Loucy (cell line): ENCODE measurements at regions not wholly inside any gene's neighbourhood (a gene's known extent, or its start where the extent isn't known, plus 50 kb on each side); places are given as distances from the start of the nearest gene placed in this dataset.

ENCODE experiments used
- EZH2phosphoT487 ChIP-seq: fragments of 200-600 bp; IDR thresholded peaks from 2 replicates; pipeline ENCODE4 v1.6.1; 2018; ENCODE audit warnings: antibody characterized with exemption, mild to moderate bottlenecking, moderate library complexity, borderline replicate concordance
- TF ChIP-seq, protein P1 (sequence below): fragments of 200-600 bp; sonication (generic); conservative IDR thresholded peaks from 2 replicates; pipeline ENCODE4 v1.5.1; 2014; ENCODE audit warnings: mild to moderate bottlenecking, antibody characterized with exemption, low read length

DNA sequence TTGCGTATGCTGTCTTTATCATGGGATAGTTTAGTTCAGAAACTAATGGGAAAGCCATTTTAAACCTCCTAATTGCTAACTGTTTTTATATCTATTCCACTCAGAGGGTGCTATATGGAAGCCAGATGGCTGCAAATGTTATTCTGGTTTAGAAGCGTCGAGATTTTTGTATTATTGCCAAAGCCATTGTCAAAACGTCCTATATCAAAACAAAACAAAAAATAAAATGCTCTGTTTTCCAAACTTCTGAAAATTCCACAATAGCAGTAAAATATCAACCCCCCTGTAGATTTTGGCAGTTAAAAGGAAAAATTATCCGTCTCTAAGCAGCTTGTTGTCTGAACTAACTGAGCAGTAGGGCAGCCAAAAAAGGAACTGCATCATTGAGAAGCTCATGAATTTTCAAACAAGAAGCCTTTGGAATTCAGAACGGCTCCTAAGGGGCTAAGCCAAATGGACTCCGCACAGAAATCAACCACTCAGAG is 195.4 kb upstream of the CWC22 start:
- no peak for TF ChIP-seq EZH2phosphoT487
- TF ChIP-seq, protein P1, sequence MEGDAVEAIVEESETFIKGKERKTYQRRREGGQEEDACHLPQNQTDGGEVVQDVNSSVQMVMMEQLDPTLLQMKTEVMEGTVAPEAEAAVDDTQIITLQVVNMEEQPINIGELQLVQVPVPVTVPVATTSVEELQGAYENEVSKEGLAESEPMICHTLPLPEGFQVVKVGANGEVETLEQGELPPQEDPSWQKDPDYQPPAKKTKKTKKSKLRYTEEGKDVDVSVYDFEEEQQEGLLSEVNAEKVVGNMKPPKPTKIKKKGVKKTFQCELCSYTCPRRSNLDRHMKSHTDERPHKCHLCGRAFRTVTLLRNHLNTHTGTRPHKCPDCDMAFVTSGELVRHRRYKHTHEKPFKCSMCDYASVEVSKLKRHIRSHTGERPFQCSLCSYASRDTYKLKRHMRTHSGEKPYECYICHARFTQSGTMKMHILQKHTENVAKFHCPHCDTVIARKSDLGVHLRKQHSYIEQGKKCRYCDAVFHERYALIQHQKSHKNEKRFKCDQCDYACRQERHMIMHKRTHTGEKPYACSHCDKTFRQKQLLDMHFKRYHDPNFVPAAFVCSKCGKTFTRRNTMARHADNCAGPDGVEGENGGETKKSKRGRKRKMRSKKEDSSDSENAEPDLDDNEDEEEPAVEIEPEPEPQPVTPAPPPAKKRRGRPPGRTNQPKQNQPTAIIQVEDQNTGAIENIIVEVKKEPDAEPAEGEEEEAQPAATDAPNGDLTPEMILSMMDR, result no peak
